ENCODE measurements at regions not wholly inside any gene's neighbourhood (a gene's known extent, or its start where the extent isn't known, plus 50 kb on each side); places are given as distances from the start of the nearest gene placed in this dataset.

GRCh38 chr13:44271031-44271455 lies 102.6 kb upstream of the SERP2 start:
- ATAC-seq: peak; percentile 27 to 67
- TF ChIP-seq, protein P1, sequence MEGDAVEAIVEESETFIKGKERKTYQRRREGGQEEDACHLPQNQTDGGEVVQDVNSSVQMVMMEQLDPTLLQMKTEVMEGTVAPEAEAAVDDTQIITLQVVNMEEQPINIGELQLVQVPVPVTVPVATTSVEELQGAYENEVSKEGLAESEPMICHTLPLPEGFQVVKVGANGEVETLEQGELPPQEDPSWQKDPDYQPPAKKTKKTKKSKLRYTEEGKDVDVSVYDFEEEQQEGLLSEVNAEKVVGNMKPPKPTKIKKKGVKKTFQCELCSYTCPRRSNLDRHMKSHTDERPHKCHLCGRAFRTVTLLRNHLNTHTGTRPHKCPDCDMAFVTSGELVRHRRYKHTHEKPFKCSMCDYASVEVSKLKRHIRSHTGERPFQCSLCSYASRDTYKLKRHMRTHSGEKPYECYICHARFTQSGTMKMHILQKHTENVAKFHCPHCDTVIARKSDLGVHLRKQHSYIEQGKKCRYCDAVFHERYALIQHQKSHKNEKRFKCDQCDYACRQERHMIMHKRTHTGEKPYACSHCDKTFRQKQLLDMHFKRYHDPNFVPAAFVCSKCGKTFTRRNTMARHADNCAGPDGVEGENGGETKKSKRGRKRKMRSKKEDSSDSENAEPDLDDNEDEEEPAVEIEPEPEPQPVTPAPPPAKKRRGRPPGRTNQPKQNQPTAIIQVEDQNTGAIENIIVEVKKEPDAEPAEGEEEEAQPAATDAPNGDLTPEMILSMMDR (IDR thresholded peaks at IDR 0.05): no peak
- no peaks in the 10 kb centered on the region for H3K9me3 ChIP-seq
- H3K4me3 ChIP-seq: no peak overlapping the region
- no peaks in the 10 kb centered on the region for H3K27me3 ChIP-seq (ENCODE audit: low read depth)
- H3K36me3 ChIP-seq: no peaks in the 10 kb centered on the region
- DNase-seq: no peak
- peak overlapping the region; percentile 50 for H3K27ac ChIP-seq
- intact Hi-C loops (cut with DNase I): no loop called here
- peaks cover 40% of the 10 kb centered on the region for H3K4me1 ChIP-seq

- H3K4me3 ChIP-seq: no peak overlapping the region
- H3K9me3 ChIP-seq: no peaks in the 10 kb centered on the region
- peaks cover 40% of the 10 kb centered on the region for H3K4me1 ChIP-seq
- no peaks in the 10 kb centered on the region for H3K27me3 ChIP-seq (ENCODE audit: low read depth)
- peak overlapping the region; percentile 50 for H3K27ac ChIP-seq
- no peaks in the 10 kb centered on the region for H3K36me3 ChIP-seq
- intact Hi-C loops (cut with DNase I): no loop called here
- TF ChIP-seq, protein P1 (IDR thresholded peaks at IDR 0.05): no peak
- DNase-seq (no peak), ATAC-seq (no peak)
Measured at GRCh38 chr13:44271473-44271872, 102.2 kb upstream of the SERP2 start.

DNA sequence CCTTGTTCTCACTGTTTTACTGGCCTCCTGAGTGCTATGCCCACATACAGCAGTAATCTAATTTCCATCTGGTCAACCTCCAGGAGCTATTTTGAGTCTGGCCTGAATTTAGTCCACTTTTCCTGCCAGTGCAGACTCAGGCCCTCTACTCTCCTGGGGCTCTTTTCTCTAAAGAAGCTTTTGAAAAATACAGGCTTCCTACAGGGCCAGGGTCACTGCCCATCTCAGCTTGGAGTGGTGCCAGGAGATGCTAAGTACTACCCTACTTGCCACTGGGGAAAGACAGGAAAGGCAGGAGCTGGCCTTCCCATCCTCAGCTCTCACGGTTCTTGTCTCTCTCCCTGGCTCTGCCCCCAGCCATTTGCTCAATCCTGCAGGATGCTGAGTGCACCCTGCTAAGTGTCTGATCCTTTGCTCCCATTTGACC lies 101.7 kb upstream of the SERP2 start:
- no peak for ATAC-seq
- H3K4me1 ChIP-seq: peaks cover 40% of the 10 kb centered on the region

DNA sequence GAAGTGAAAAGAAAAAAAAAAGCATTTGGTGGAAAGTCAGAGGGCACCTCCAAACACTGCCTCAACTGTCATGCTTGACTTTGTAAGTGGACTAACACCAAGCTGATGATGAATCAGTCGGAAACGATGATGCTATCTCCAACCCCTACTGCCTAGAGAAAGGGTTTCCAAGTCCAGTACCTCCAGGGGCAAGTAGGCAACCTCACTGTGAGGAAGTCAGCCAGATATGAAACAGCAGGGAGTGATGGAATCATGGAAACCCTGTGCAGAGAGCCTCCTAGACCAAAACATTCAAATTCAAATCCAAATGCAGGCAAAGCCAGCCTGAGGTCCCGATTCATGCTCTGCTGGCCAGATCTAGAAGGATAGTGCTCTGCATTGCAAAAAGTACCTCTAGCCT lies 100.9 kb upstream of the SERP2 start:
- Histone ChIP-seq H3K4me1 (peaks cover 40% of the 10 kb centered on the region), H3K4me3 (no peak overlapping the region), H3K27ac (no peak overlapping the region), H3K27me3 (ENCODE audit: low read depth) (no peaks in the 10 kb centered on the region), H3K9me3 (no peaks in the 10 kb centered on the region), H3K36me3 (no peaks in the 10 kb centered on the region)
- DNase-seq (no peak), ATAC-seq (no peak)
- TF ChIP-seq, protein P1 (IDR thresholded peaks at IDR 0.05): no peak
- intact Hi-C loops (cut with DNase I): no loop called here

More for the DNA sequence above, 101.7 kb upstream of the SERP2 start:
- no peak overlapping the region for H3K4me3 ChIP-seq
- intact Hi-C loops (cut with DNase I): no loop called here
- H3K9me3 ChIP-seq: no peaks in the 10 kb centered on the region
- peak overlapping the region; percentile 50 for H3K27ac ChIP-seq
- DNase-seq: no peak
- no peaks in the 10 kb centered on the region for H3K36me3 ChIP-seq
- no peaks in the 10 kb centered on the region for H3K27me3 ChIP-seq (ENCODE audit: low read depth)
- TF ChIP-seq, protein P1 (IDR thresholded peaks at IDR 0.05): no peak

DNA sequence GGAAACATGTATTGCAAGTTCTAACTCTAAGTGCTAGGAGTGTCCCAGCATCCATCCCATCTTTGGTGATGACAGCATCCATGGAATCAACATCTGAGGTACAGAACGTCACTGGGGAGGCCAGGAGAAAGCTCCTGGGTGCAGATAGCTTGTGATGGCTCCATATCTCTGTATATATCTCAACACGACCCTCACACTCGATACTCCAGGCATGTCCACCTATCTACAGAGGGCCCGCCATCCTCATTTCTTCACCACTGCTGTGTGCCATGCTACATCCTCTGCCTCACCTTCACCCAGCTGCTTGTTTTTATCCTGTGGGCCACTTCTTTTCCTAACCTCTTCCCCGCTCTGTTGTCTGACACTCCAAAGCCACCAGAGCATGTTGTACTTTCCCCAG lies 100.4 kb upstream of the SERP2 start:
- no peaks in the 10 kb centered on the region for H3K27me3 ChIP-seq (ENCODE audit: low read depth)
- no peaks in the 10 kb centered on the region for H3K9me3 ChIP-seq
- intact Hi-C loops (cut with DNase I): no loop called here
- TF ChIP-seq, protein P1 (IDR thresholded peaks at IDR 0.05): no peak
- H3K36me3 ChIP-seq: no peaks in the 10 kb centered on the region
- H3K4me1 ChIP-seq: peaks cover 46% of the 10 kb centered on the region
- no peak overlapping the region for H3K4me3 ChIP-seq
- DNase-seq (no peak), ATAC-seq (no peak)
- H3K27ac ChIP-seq: peak overlapping the region; percentile 77

Data from lower lobe of right lung (tissue), 2 donors.